ENCODE measurements at regions not wholly inside any gene's neighbourhood (a gene's known extent, or its start where the extent isn't known, plus 50 kb on each side); places are given as distances from the start of the nearest gene placed in this dataset.

GRCh38 chr2:139526781-139527180, 746.6 kb upstream of the NXPH2 start:
- no peak for DNase-seq
- Histone ChIP-seq H3K4me3 (no peak overlapping the region), H3K4me1 (peaks cover 0 to 13% (median 0%) of the 10 kb centered on the region in 4 donors), H3K27me3 (no peaks in the 10 kb centered on the region), H3K9me3 (no peaks in the 10 kb centered on the region), H3K27ac (no peak overlapping the region), H3K36me3 (no peaks in the 10 kb centered on the region)
- in situ Hi-C loops (cut with MboI; ENCODE audit: low pct_ligation_motif_present in 1 of 4, low pct_unique_long_range_greater_than_20kb in 1 of 4, low sequenced_read_pairs in 3 of 4) (no loop called here), intact Hi-C loops (cut with DNase I; ENCODE audit: low total_unique reads) (no loop called here)
- 47 to 50% methylated on average over 1 of the region's 1 CpG for WGBS, 2 donors (ENCODE audit: low coverage in 1 of 2)
- TF ChIP-seq POLR2AphosphoS5 (IDR thresholded peaks at IDR 0.05): no peak
- no peak for TF ChIP-seq EP300 (IDR thresholded peaks at IDR 0.05; ENCODE audit: low read depth)
- no peak for TF ChIP-seq POLR2A (IDR thresholded peaks at IDR 0.05)
- TF ChIP-seq CTCF (IDR thresholded peaks at IDR 0.05): no peak

- in situ Hi-C loops (cut with MboI; ENCODE audit: low pct_ligation_motif_present in 1 of 4, low pct_unique_long_range_greater_than_20kb in 1 of 4, low sequenced_read_pairs in 3 of 4): no loop called here
These were observed 738.1 kb upstream of the NXPH2 start for GRCh38 chr2:139518321-139518720.

GRCh38 chr2:139514951-139515350, 734.8 kb upstream of the NXPH2 start:
- Histone ChIP-seq H3K27me3 (no peaks in the 10 kb centered on the region), H3K36me3 (no peaks in the 10 kb centered on the region), H3K27ac (no peak overlapping the region), H3K9me3 (no peaks in the 10 kb centered on the region), H3K4me3 (no peak overlapping the region), H3K4me1 (no peaks in the 10 kb centered on the region)
- TF ChIP-seq POLR2A (IDR thresholded peaks at IDR 0.05) (no peak), EP300 (IDR thresholded peaks at IDR 0.05; ENCODE audit: low read depth) (no peak), CTCF (IDR thresholded peaks at IDR 0.05) (no peak), POLR2AphosphoS5 (IDR thresholded peaks at IDR 0.05) (no peak)
- DNase-seq: no peak
- in situ Hi-C loops (cut with MboI; ENCODE audit: low pct_ligation_motif_present in 1 of 4, low pct_unique_long_range_greater_than_20kb in 1 of 4, low sequenced_read_pairs in 3 of 4): no loop called here
- intact Hi-C loops (cut with DNase I; ENCODE audit: low total_unique reads): no loop called here
- 75 to 76% methylated on average over 5 of the region's 5 CpGs for WGBS, 2 donors (ENCODE audit: low coverage in 1 of 2)

More at GRCh38 chr2:139518321-139518720, 738.1 kb upstream of the NXPH2 start:
- DNase-seq: no peak
- intact Hi-C loops (cut with DNase I; ENCODE audit: low total_unique reads): no loop called here
- Histone ChIP-seq H3K4me1 (no peaks in the 10 kb centered on the region), H3K27ac (no peak overlapping the region), H3K9me3 (no peaks in the 10 kb centered on the region), H3K27me3 (no peaks in the 10 kb centered on the region), H3K36me3 (no peaks in the 10 kb centered on the region), H3K4me3 (no peak overlapping the region)
- WGBS, 2 donors (ENCODE audit: low coverage in 1 of 2): 87 to 88% methylated on average over 5 of the region's 5 CpGs
- TF ChIP-seq CTCF (IDR thresholded peaks at IDR 0.05): no peak
- TF ChIP-seq POLR2A (IDR thresholded peaks at IDR 0.05): no peak
- TF ChIP-seq EP300 (IDR thresholded peaks at IDR 0.05; ENCODE audit: low read depth): no peak
- no peak for TF ChIP-seq POLR2AphosphoS5 (IDR thresholded peaks at IDR 0.05)

GRCh38 chr2:139495851-139496250, 715.7 kb upstream of the NXPH2 start:
- in situ Hi-C loops (cut with MboI; ENCODE audit: low pct_ligation_motif_present in 1 of 4, low pct_unique_long_range_greater_than_20kb in 1 of 4, low sequenced_read_pairs in 3 of 4) (no loop called here), intact Hi-C loops (cut with DNase I; ENCODE audit: low total_unique reads) (no loop called here)
- Histone ChIP-seq H3K4me1 (no peaks in the 10 kb centered on the region), H3K4me3 (no peak overlapping the region), H3K9me3 (no peaks in the 10 kb centered on the region), H3K27me3 (no peaks in the 10 kb centered on the region), H3K27ac (no peak overlapping the region), H3K36me3 (no peaks in the 10 kb centered on the region)
- TF ChIP-seq EP300 (IDR thresholded peaks at IDR 0.05; ENCODE audit: low read depth): no peak
- TF ChIP-seq POLR2AphosphoS5 (IDR thresholded peaks at IDR 0.05): no peak
- no peak for TF ChIP-seq CTCF (IDR thresholded peaks at IDR 0.05)
- no peak for TF ChIP-seq POLR2A (IDR thresholded peaks at IDR 0.05)
- WGBS, 2 donors (ENCODE audit: low coverage in 1 of 2): 84 to 89% methylated on average over 3 of the region's 3 CpGs
- DNase-seq: no peak
